CD14-positive monocyte (primary cell): ENCODE measurements at regions not wholly inside any gene's neighbourhood (a gene's known extent, or its start where the extent isn't known, plus 50 kb on each side); places are given as distances from the start of the nearest gene placed in this dataset.

Experiments
- DNase-seq, 3 donors: peaks; one replicate each; pipeline ENCODE4 v3.0.0-alpha.2; 2011 to 2022
- H2AFZ ChIP-seq: 2 replicates; pipeline ENCODE4 v1.6.0; 2012; ENCODE audit warnings: mild to moderate bottlenecking, low read depth, low read length, inconsistent platforms; ENCODE audit not compliant: insufficient read depth, poor library complexity, severe bottlenecking
- H3K27ac ChIP-seq, 2 donors: 1 replicate in 1 of 2; 2 replicates in 1 of 2; pipeline ENCODE4 v1.5.1; 2012 to 2013; ENCODE audit warnings: low read length in 2 of 2, control low read depth in 1 of 2, inconsistent platforms in 1 of 2, low read depth in 1 of 2, mild to moderate bottlenecking in 1 of 2
- H3K27me3 ChIP-seq, 2 donors: one replicate each; pipeline versions ENCODE4 v1.6.0 to v1.6.1; 2011 to 2013; ENCODE audit warnings: low read length in 2 of 2; ENCODE audit not compliant: control insufficient read depth in 2 of 2, insufficient read depth in 2 of 2
- H3K36me3 ChIP-seq, 2 donors: replicated peaks in 1 of 2; 1 replicate in 1 of 2; 2 replicates in 1 of 2; pipeline versions ENCODE4 v1.5.1 to v1.6.1; 2012 to 2013; ENCODE audit warnings: low read length in 2 of 2, control low read depth in 1 of 2, inconsistent platforms in 1 of 2, mild to moderate bottlenecking in 1 of 2; ENCODE audit not compliant: insufficient read depth in 2 of 2, control insufficient read depth in 1 of 2
- H3K4me1 ChIP-seq, 2 donors: 1 replicate in 1 of 2; 2 replicates in 1 of 2; pipeline versions ENCODE4 v1.5.1 to v1.6.1; 2012 to 2013; ENCODE audit warnings: low read length in 2 of 2, control low read depth in 1 of 2, inconsistent platforms in 1 of 2, mild to moderate bottlenecking in 1 of 2, moderate library complexity in 1 of 2; ENCODE audit not compliant: insufficient read depth in 2 of 2, control insufficient read depth in 1 of 2
- H3K4me2 ChIP-seq: replicated peaks from 2 replicates; pipeline ENCODE3; 2012; ENCODE audit warnings: low read length, moderate library complexity, mild to moderate bottlenecking; ENCODE audit not compliant: poor library complexity, severe bottlenecking; ENCODE audit errors: extremely low read depth
- H3K4me3 ChIP-seq, 3 experiments: fragments of 200-600 bp in 1 of 3; sonication (generic) in 1 of 3; replicated peaks in 1 of 3; 1 replicate in 2 of 3; 2 replicates in 1 of 3; pipeline ENCODE4 v1.5.1; 2011 to 2013; ENCODE audit warnings: low read length in 3 of 3, mild to moderate bottlenecking in 3 of 3, control low read depth in 2 of 3, low read depth in 2 of 3, inconsistent platforms in 1 of 3, moderate library complexity in 1 of 3
- H3K79me2 ChIP-seq: 2 replicates; pipeline ENCODE4 v1.6.0; 2012; ENCODE audit warnings: mild to moderate bottlenecking, control low read depth, inconsistent platforms, low read length, moderate library complexity; ENCODE audit not compliant: insufficient read depth
- H3K9ac ChIP-seq: 2 replicates; pipeline ENCODE4 v1.6.0; 2017; ENCODE audit warnings: low read length, mild to moderate bottlenecking; ENCODE audit not compliant: insufficient read depth, poor library complexity, severe bottlenecking
- H3K9me3 ChIP-seq, 2 donors: replicated peaks in 1 of 2; 1 replicate in 1 of 2; 2 replicates in 1 of 2; pipeline versions ENCODE4 v1.5.1 to v1.6.1; 2012 to 2013; ENCODE audit warnings: low read length in 2 of 2, control low read depth in 1 of 2; ENCODE audit not compliant: control insufficient read depth in 1 of 2, insufficient read depth in 1 of 2
- H4K20me1 ChIP-seq: 2 replicates; pipeline ENCODE4 v1.6.0; 2012; ENCODE audit warnings: mild to moderate bottlenecking, low read length, control low read depth, moderate library complexity; ENCODE audit not compliant: insufficient read depth
- H3K27ac Mint-ChIP-seq, 7 donors: one replicate each; pipeline ENCODE4 v1.8.0; 2020; ENCODE audit warnings: mild to moderate bottlenecking in 7 of 7, mixed read lengths in 7 of 7, moderate library complexity in 6 of 7, inconsistent platforms in 2 of 7
- H3K27me3 Mint-ChIP-seq, 3 donors: one replicate each; pipeline ENCODE4 v1.8.0; 2021 to 2022; ENCODE audit warnings: low read depth in 3 of 3, mild to moderate bottlenecking in 3 of 3, mixed read lengths in 3 of 3, moderate library complexity in 3 of 3, inconsistent platforms in 1 of 3
- H3K36me3 Mint-ChIP-seq, 2 donors: one replicate each; pipeline ENCODE4 v1.8.0; 2020; ENCODE audit warnings: mixed read lengths in 2 of 2, inconsistent platforms in 1 of 2, mild to moderate bottlenecking in 1 of 2
- H3K4me1 Mint-ChIP-seq: one replicate; pipeline ENCODE4 v1.8.0; 2020; ENCODE audit warnings: mild to moderate bottlenecking, mixed read lengths
- H3K4me3 Mint-ChIP-seq, 2 donors: one replicate each; pipeline ENCODE4 v1.8.0; 2020; ENCODE audit warnings: mild to moderate bottlenecking in 2 of 2, mixed read lengths in 2 of 2, moderate library complexity in 1 of 2
- H3K9me3 Mint-ChIP-seq, 7 donors: one replicate each; pipeline ENCODE4 v1.8.0; 2020 to 2022; ENCODE audit warnings: mixed read lengths in 7 of 7, mild to moderate bottlenecking in 6 of 7, moderate library complexity in 6 of 7, inconsistent platforms in 2 of 7
- WGBS: methylation state at CpG from one replicate; pipeline ENCODE4 v1.1.5; 2013; ENCODE audit warnings: missing lambda C conversion rate; ENCODE audit not compliant: insufficient coverage; 5-methylcytosine and 5-hydroxymethylcytosine counted together
- intact Hi-C, 2 donors: fragments of 100-400 bp; cut with micrococcal nuclease; formaldehyde crosslinking; loops; one replicate each; pipeline versions ENCODE4 v1.15.0 to v1.15.1; 2023
- TF ChIP-seq, protein P1 (sequence below): fragments of 200-600 bp; IDR thresholded peaks from one replicate; pipeline ENCODE4 v1.8.0; 2022; ENCODE audit warnings: antibody characterized with exemption, mild to moderate bottlenecking

DNA sequence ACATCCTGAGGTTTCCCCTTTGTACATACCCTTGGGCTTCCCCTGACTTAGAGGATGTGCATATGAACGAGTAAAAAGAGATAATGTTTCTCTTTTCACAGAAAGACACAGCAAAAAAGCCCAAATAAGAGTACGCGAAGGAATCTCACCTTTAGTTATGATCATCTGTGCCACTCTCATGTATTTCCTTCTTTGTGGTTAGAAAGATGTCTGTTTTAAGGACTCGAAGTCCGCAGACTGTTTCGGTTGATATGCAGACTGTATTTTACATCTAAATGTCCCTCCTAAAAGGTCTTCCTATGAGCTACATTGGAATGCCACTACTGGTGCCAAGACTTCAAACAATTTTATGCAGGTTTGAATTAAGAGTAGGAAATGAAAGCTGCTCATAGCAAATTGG is 102.3 kb upstream of the GOT2 start:
- Mint-ChIP-seq H3K27ac (no peak overlapping the region), H3K4me1 (peaks cover 4% of the 10 kb centered on the region), H3K27me3 (peaks cover 1 to 4% (median 2%) of the 10 kb centered on the region in 3 donors), H3K9me3 (peaks cover 0 to 5% (median 0%) of the 10 kb centered on the region in 7 donors), H3K4me3 (no peak overlapping the region), H3K36me3 (no peaks in the 10 kb centered on the region)
- H3K4me3 ChIP-seq, result no peak overlapping the region
- no peaks in the 10 kb centered on the region for H4K20me1 ChIP-seq
- TF ChIP-seq, protein P1, sequence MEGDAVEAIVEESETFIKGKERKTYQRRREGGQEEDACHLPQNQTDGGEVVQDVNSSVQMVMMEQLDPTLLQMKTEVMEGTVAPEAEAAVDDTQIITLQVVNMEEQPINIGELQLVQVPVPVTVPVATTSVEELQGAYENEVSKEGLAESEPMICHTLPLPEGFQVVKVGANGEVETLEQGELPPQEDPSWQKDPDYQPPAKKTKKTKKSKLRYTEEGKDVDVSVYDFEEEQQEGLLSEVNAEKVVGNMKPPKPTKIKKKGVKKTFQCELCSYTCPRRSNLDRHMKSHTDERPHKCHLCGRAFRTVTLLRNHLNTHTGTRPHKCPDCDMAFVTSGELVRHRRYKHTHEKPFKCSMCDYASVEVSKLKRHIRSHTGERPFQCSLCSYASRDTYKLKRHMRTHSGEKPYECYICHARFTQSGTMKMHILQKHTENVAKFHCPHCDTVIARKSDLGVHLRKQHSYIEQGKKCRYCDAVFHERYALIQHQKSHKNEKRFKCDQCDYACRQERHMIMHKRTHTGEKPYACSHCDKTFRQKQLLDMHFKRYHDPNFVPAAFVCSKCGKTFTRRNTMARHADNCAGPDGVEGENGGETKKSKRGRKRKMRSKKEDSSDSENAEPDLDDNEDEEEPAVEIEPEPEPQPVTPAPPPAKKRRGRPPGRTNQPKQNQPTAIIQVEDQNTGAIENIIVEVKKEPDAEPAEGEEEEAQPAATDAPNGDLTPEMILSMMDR, result no peak
- no peak overlapping the region for H3K27ac ChIP-seq
- H3K79me2 ChIP-seq, result no peaks in the 10 kb centered on the region
- H3K9me3 ChIP-seq, result no peaks in the 10 kb centered on the region
- intact Hi-C loops, result no loop called here
- no peaks in the 10 kb centered on the region for H3K36me3 ChIP-seq
- no peak overlapping the region for H3K4me2 ChIP-seq
- no peaks in the 10 kb centered on the region for H3K4me1 ChIP-seq
- WGBS, result no CpG with 5 or more reads among the region's 6 CpGs
- no peaks in the 10 kb centered on the region for H3K27me3 ChIP-seq
- H3K9ac ChIP-seq, result no peak overlapping the region
- DNase-seq, result no peak
- H2AFZ ChIP-seq, result no peak overlapping the region

DNA sequence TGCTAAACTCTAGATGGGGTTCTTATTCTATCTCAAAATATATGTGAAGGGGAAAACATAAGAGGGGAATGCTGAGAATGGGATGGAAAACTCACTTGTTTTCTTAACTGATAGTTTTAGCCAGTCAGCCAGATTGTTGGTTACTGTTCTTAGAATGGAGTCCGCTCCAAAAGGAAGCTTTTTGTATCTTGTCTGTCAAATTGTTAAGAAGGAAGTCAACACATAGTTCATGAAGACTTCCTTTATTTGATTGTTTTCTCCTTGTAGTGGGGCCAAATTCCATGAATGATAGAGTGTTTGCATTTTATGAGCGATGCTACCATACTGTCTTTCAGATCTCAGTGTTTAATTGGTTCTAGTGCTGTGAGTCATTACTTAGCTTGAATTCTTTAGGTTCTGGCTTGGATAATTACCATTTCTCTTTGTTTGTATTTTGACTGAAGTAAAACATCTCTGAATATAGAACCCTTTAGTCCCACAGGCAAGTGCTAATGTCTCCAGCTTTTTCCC is 98.3 kb upstream of the GOT2 start:
- H3K36me3 Mint-ChIP-seq, result no peaks in the 10 kb centered on the region
- no peak overlapping the region for H3K4me3 Mint-ChIP-seq
- Histone ChIP-seq H3K4me1 (no peaks in the 10 kb centered on the region), H3K9me3 (no peaks in the 10 kb centered on the region), H3K27me3 (no peaks in the 10 kb centered on the region), H4K20me1 (no peaks in the 10 kb centered on the region), H3K4me3 (no peak overlapping the region), H3K79me2 (no peaks in the 10 kb centered on the region), H3K36me3 (no peaks in the 10 kb centered on the region), H2AFZ (no peak overlapping the region), H3K9ac (no peak overlapping the region), H3K4me2 (no peak overlapping the region), H3K27ac (no peak overlapping the region)
- TF ChIP-seq, protein P1, result no peak
- no peaks in the 10 kb centered on the region for H3K9me3 Mint-ChIP-seq
- 50% methylated on average over 1 of the region's 2 CpGs for WGBS
- DNase-seq, result no peak
- H3K27me3 Mint-ChIP-seq, result peaks cover 1 to 4% (median 2%) of the 10 kb centered on the region in 3 donors
- peaks cover 4% of the 10 kb centered on the region for H3K4me1 Mint-ChIP-seq
- H3K27ac Mint-ChIP-seq, result no peak overlapping the region
- intact Hi-C loops, result no loop called here
